Body of pancreas (tissue), 4 donors: ENCODE measurements at regions not wholly inside any gene's neighbourhood (a gene's known extent, or its start where the extent isn't known, plus 50 kb on each side); places are given as distances from the start of the nearest gene placed in this dataset.

ENCODE experiments used
- ATAC-seq: fragments of 150-250 bp; one replicate; pipeline ENCODE4 v1.9.1; 2016
- DNase-seq, 4 donors: peaks; one replicate each; pipeline ENCODE4 v3.0.0-alpha.2; 2019
- H3K27ac ChIP-seq, 4 donors: fragments of 200-600 bp; sonication (generic); 1 replicate in 3 of 4; 2 replicates in 1 of 4; pipeline versions ENCODE4 v1.5.1 to v1.6.1; 2016 to 2019; ENCODE audit warnings: mild to moderate bottlenecking in 1 of 4, mixed read lengths in 1 of 4, moderate library complexity in 1 of 4
- H3K27me3 ChIP-seq, 2 donors: fragments of 200-600 bp; sonication (generic); one replicate each; pipeline ENCODE4 v1.6.0; 2016; ENCODE audit warnings: mild to moderate bottlenecking in 1 of 2
- H3K36me3 ChIP-seq, 2 donors: fragments of 200-600 bp; sonication (generic); replicated peaks in 1 of 2; 2 replicates each; pipeline ENCODE4 v1.5.1; 2016; ENCODE audit warnings: low read depth in 2 of 2; ENCODE audit not compliant: insufficient read depth in 1 of 2
- H3K4me1 ChIP-seq: fragments of 200-600 bp; sonication (generic); one replicate; pipeline ENCODE4 v1.6.0; 2016
- H3K4me3 ChIP-seq, 2 donors: fragments of 200-600 bp; sonication (generic); 1 replicate in 1 of 2; 2 replicates in 1 of 2; pipeline ENCODE4 v1.5.1; 2016 to 2019
- H3K9me3 ChIP-seq, 3 donors: fragments of 200-600 bp; sonication (generic); 1 replicate in 2 of 3; 2 replicates in 1 of 3; pipeline ENCODE4 v1.5.1; 2016
- POLR2A ChIP-seq, 3 donors: fragments of 450-650 bp; IDR thresholded peaks; one replicate each; pipeline ENCODE4 v1.6.1; 2016; ENCODE audit warnings: antibody characterized with exemption in 3 of 3, mild to moderate bottlenecking in 2 of 3
- WGBS, 2 donors: methylation state at CpG; one replicate each; pipeline ENCODE4 v1.1.5; 2017; 5-methylcytosine and 5-hydroxymethylcytosine counted together
- intact Hi-C: fragments of 100-400 bp; cut with DNase I; formaldehyde crosslinking; loops from one replicate; pipeline ENCODE4 v1.15.1; 2023
- TF ChIP-seq, protein P1 (sequence below), 7 experiments: fragments of 450-650 bp in 4 of 7; fragments of 200-600 bp in 3 of 7; sonication (generic) in 3 of 7; IDR thresholded peaks; one replicate each; pipeline ENCODE4 v1.5.1; 2016 to 2019; ENCODE audit warnings: antibody characterized with exemption in 7 of 7

DNA sequence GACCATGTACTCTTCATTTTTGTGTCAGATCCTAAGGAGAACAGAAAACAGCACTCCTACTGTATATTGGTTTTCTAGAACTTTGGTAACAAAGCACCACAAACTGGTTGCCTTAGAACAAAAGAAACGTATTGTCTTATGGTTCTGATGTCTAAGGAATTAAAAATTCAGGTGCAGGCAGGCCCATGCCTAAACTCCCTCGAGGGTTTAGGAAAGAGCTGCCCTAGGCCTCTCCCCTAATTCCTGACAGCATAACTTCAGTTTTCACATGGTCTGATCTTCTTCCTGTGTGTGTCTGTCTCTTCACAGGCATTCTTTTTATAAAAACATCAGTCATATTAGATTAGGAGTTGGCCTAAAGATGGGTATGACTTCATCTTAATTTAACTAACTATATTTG is 1093.6 kb downstream of the TECRL start:
- Histone ChIP-seq H3K4me3 (no peak overlapping the region), H3K9me3 (no peaks in the 10 kb centered on the region), H3K4me1 (no peaks in the 10 kb centered on the region), H3K27ac (no peak overlapping the region), H3K36me3 (no peaks in the 10 kb centered on the region), H3K27me3 (no peaks in the 10 kb centered on the region)
- ATAC-seq, result no peak
- 25 to 47% methylated on average over 2 of the region's 2 CpGs for WGBS, 2 donors
- TF ChIP-seq POLR2A (IDR thresholded peaks at IDR 0.05), result no peak
- TF ChIP-seq, protein P1, sequence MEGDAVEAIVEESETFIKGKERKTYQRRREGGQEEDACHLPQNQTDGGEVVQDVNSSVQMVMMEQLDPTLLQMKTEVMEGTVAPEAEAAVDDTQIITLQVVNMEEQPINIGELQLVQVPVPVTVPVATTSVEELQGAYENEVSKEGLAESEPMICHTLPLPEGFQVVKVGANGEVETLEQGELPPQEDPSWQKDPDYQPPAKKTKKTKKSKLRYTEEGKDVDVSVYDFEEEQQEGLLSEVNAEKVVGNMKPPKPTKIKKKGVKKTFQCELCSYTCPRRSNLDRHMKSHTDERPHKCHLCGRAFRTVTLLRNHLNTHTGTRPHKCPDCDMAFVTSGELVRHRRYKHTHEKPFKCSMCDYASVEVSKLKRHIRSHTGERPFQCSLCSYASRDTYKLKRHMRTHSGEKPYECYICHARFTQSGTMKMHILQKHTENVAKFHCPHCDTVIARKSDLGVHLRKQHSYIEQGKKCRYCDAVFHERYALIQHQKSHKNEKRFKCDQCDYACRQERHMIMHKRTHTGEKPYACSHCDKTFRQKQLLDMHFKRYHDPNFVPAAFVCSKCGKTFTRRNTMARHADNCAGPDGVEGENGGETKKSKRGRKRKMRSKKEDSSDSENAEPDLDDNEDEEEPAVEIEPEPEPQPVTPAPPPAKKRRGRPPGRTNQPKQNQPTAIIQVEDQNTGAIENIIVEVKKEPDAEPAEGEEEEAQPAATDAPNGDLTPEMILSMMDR (IDR thresholded peaks at IDR 0.05), result no peak
- no peak for DNase-seq
- intact Hi-C loops, result no loop called here

DNA sequence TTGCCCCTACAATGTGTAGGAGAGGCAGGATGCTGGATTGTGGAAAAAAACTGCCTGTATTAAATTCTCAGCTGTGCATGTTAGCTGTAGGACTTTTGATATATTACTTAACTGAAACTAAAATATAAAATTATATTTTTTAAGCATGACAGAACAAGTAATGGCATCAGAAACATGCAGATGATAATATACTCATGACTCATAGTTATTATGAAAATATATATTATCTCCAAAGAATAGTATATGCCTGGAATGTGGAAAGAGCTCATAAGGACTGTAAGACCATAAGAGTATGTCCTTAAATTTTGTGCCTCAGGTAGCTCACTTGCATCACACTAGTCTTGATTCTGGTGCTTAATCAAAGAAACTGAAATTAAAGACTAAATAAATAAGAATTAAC is 1100.6 kb downstream of the TECRL start:
- Histone ChIP-seq H3K9me3 (no peaks in the 10 kb centered on the region), H3K27me3 (no peaks in the 10 kb centered on the region), H3K4me1 (no peaks in the 10 kb centered on the region), H3K36me3 (no peaks in the 10 kb centered on the region), H3K4me3 (no peak overlapping the region), H3K27ac (no peak overlapping the region)
- DNase-seq, result no peak
- no peak for TF ChIP-seq POLR2A (IDR thresholded peaks at IDR 0.05)
- TF ChIP-seq, protein P1 (IDR thresholded peaks at IDR 0.05), result no peak
- ATAC-seq, result no peak
- intact Hi-C loops, result no loop called here

DNA sequence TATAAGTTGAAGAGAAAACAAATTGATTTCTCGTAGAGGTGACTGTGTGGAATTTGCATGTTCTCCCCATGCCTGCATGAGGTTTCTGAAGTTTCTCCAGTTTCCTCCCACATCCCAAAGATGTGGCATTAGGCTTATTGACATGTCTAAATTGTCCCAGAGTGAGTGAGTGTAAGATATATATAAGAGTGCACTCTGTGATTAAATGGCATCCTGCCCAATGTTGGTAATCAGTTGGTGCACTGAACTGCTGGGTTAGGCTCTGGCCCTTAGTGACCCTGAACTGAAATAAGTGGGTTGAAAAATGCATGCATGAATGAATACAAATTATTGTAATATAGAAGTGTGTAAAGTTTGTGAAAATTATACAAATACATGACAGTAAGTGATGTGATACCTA is 1106.5 kb downstream of the TECRL start:
- intact Hi-C loops, result no loop called here
- 48 to 53% methylated on average over 1 of the region's 1 CpG for WGBS, 2 donors
- no peak for DNase-seq
- no peak for ATAC-seq
- no peak overlapping the region for H3K4me3 ChIP-seq
- H3K27me3 ChIP-seq, result no peaks in the 10 kb centered on the region
- H3K4me1 ChIP-seq, result no peaks in the 10 kb centered on the region
- H3K36me3 ChIP-seq, result no peaks in the 10 kb centered on the region
- no peak for TF ChIP-seq POLR2A (IDR thresholded peaks at IDR 0.05)
- TF ChIP-seq, protein P1 (IDR thresholded peaks at IDR 0.05), result no peak
- no peak overlapping the region for H3K27ac ChIP-seq
- no peaks in the 10 kb centered on the region for H3K9me3 ChIP-seq

DNA sequence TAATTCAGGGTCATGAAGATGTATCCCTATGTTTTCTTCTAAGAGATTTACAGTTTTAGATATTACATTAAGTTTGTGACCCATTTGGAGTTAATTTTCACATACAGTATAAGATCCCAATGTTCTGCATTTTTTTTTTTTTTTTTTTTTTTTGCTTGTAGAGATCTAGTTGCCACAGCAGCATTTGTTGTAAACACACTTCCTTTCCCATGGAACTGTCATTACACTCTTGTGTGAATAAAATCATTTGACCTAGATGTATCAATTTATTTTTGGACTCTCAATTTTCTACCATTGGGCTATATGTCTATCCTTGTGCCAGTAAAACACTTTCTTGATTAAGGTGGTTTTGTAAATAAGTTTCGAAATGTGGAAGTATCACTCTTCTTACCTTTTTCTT is 1107.2 kb downstream of the TECRL start:
- Histone ChIP-seq H3K27ac (no peak overlapping the region), H3K4me3 (no peak overlapping the region), H3K36me3 (no peaks in the 10 kb centered on the region), H3K4me1 (no peaks in the 10 kb centered on the region), H3K27me3 (no peaks in the 10 kb centered on the region), H3K9me3 (no peaks in the 10 kb centered on the region)
- intact Hi-C loops, result no loop called here
- DNase-seq (no peak), ATAC-seq (no peak)
- WGBS, 2 donors, result 63 to 74% methylated on average over 1 of the region's 1 CpG
- TF ChIP-seq, protein P1 (IDR thresholded peaks at IDR 0.05), result no peak
- TF ChIP-seq POLR2A (IDR thresholded peaks at IDR 0.05), result no peak

DNA sequence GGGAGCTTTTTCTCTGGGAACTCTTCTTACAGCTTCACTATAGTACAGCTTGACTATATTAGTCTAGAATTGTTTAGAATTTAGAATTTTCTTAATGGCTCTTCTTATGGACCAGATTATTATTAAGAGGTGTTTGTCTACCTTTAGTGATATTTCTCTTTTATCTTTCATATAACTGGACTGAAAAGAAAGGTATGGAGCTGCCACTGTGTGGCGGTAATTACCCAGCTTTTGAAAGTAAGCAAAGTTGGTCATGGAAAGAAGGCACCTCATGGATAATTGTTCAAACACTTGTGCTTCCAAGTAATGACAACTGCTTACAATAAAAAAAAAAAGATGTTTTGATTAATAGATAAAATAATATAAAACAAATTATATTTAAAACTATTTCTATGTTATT is 1112.5 kb downstream of the TECRL start:
- 31 to 39% methylated on average over 1 of the region's 1 CpG for WGBS, 2 donors

More for the DNA sequence above, 1112.5 kb downstream of the TECRL start:
- Histone ChIP-seq H3K27me3 (no peaks in the 10 kb centered on the region), H3K27ac (no peak overlapping the region), H3K4me3 (no peak overlapping the region), H3K36me3 (no peaks in the 10 kb centered on the region), H3K4me1 (no peaks in the 10 kb centered on the region), H3K9me3 (no peaks in the 10 kb centered on the region)
- intact Hi-C loops, result no loop called here
- no peak for TF ChIP-seq POLR2A (IDR thresholded peaks at IDR 0.05)
- TF ChIP-seq, protein P1 (IDR thresholded peaks at IDR 0.05), result no peak
- ATAC-seq (no peak), DNase-seq (no peak)
